ENCODE measurements at regions not wholly inside any gene's neighbourhood (a gene's known extent, or its start where the extent isn't known, plus 50 kb on each side); places are given as distances from the start of the nearest gene placed in this dataset.

DNA sequence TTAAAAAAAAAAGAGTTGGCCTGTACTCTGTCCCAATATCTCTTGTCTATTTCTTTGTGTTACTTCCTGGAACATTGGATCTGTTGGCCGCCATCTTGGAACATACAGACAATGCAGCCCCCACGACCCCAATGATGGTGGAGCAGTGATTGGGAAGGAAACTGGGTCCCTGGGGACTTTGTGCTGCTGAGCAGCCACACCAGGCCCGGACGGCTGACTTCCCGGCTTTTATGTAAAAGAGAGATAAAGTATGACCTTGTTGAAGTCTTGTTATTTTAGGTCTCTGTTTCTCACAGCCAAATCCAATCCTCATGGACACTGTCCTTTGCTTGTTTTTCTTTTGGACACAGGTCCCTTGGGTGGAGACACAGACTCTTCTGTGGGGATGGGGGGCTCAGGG, 204.5 kb downstream of the SALL1 start (continued):
- TF ChIP-seq RNF2 (IDR thresholded peaks at IDR 0.05; ENCODE audit: borderline replicate concordance, low read depth, low read length, missing control alignments, poor library complexity, severe bottlenecking) (no peak), NANOG (IDR thresholded peaks at IDR 0.05; ENCODE audit: insufficient read depth, low read depth, low read length, poor library complexity, severe bottlenecking) (no peak), SAP30 (IDR thresholded peaks at IDR 0.05; ENCODE audit: insufficient read depth, insufficient replicate concordance, low read length) (no peak), GABPA (IDR thresholded peaks at IDR 0.05; ENCODE audit: borderline replicate concordance, insufficient read depth, low read length) (no peak)
